B cell (primary cell): ENCODE measurements at regions not wholly inside any gene's neighbourhood (a gene's known extent, or its start where the extent isn't known, plus 50 kb on each side); places are given as distances from the start of the nearest gene placed in this dataset.

ENCODE experiments used
- ATAC-seq: fragments of 200-7000 bp; cut with Tn5 transposase; one replicate; pipeline ENCODE4 v1.10.0; 2021; ENCODE audit warnings: low read depth, mild to moderate bottlenecking, moderate number of reproducible peaks, moderate library complexity
- CTCF ChIA-PET: fragments of 350-600 bp; sonication (Branson Sonifier 250); formaldehyde crosslinking; loops from one replicate; lab custom pipeline; 2021; ENCODE audit warnings: antibody characterized with exemption, inconsistent platforms; lab: Charles Lee
- POLR2A ChIA-PET: fragments of 350-600 bp; sonication (Branson Sonifier 250); formaldehyde crosslinking; loops from one replicate; lab custom pipeline; 2021; ENCODE audit warnings: antibody characterized with exemption; lab: Charles Lee
- DNase-seq: peaks from one replicate; pipeline ENCODE4 v3.0.0; 2013
- H2AFZ ChIP-seq: 2 replicates; pipeline ENCODE4 v1.6.1; 2012; ENCODE audit warnings: mild to moderate bottlenecking, low read depth, low read length; ENCODE audit not compliant: insufficient read depth, poor library complexity, severe bottlenecking
- H3K27ac ChIP-seq, 2 donors: 1 replicate in 1 of 2; 2 replicates in 1 of 2; pipeline ENCODE4 v1.5.1; 2012 to 2013; ENCODE audit warnings: low read length in 2 of 2, mild to moderate bottlenecking in 2 of 2, moderate library complexity in 1 of 2
- H3K27me3 ChIP-seq, 4 experiments: fragments of 200-600 bp in 1 of 4; sonication (generic) in 1 of 4; replicated peaks in 1 of 4; 1 replicate in 2 of 4; 2 replicates in 2 of 4; pipeline versions ENCODE4 v1.6.1 to v1.7.0; 2013 to 2016; ENCODE audit warnings: low read length in 3 of 4, mild to moderate bottlenecking in 2 of 4, mixed read lengths in 1 of 4, moderate library complexity in 1 of 4; ENCODE audit not compliant: insufficient read depth in 4 of 4, control insufficient read depth in 3 of 4; ENCODE audit errors: control extremely low read depth in 1 of 4
- H3K36me3 ChIP-seq, 2 experiments: replicated peaks in 1 of 2; 1 replicate in 1 of 2; 2 replicates in 1 of 2; pipeline versions ENCODE4 v1.6.1 to v1.7.1; 2013; ENCODE audit warnings: low read length in 1 of 2; ENCODE audit not compliant: insufficient read depth in 2 of 2, control insufficient read depth in 1 of 2; ENCODE audit errors: control extremely low read depth in 1 of 2, extremely low read depth in 1 of 2
- H3K4me1 ChIP-seq, 2 donors: fragments of 200-600 bp in 1 of 2; sonication (generic) in 1 of 2; 1 replicate in 1 of 2; 2 replicates in 1 of 2; pipeline versions ENCODE4 v1.5.1 to v1.6.1; 2013 to 2017; ENCODE audit warnings: low read length in 2 of 2; ENCODE audit not compliant: control insufficient read depth in 2 of 2, insufficient read depth in 2 of 2
- H3K4me2 ChIP-seq: replicated peaks from 2 replicates; pipeline ENCODE3; 2012; ENCODE audit warnings: mild to moderate bottlenecking, low read depth, low read length; ENCODE audit not compliant: poor library complexity, severe bottlenecking
- H3K4me3 ChIP-seq, 5 experiments: fragments of 200-600 bp in 1 of 5; sonication (generic) in 1 of 5; 1 replicate in 3 of 5; 2 replicates in 2 of 5; pipeline versions ENCODE4 v1.5.1 to v1.7.0; 2011 to 2016; ENCODE audit warnings: low read length in 4 of 5, mild to moderate bottlenecking in 4 of 5, low read depth in 2 of 5, control low read depth in 1 of 5, moderate library complexity in 1 of 5; ENCODE audit not compliant: insufficient read depth in 1 of 5; ENCODE audit errors: control extremely low read depth in 1 of 5, extremely low read depth in 1 of 5
- H3K79me2 ChIP-seq: fragments of 200-600 bp; sonication (generic); one replicate; pipeline ENCODE4 v1.6.0; 2016; ENCODE audit warnings: low read length; ENCODE audit not compliant: control insufficient read depth, insufficient read depth
- H3K9ac ChIP-seq: fragments of 200-600 bp; sonication (generic); 2 replicates; pipeline ENCODE4 v1.6.1; 2017; ENCODE audit warnings: mild to moderate bottlenecking, low read length, moderate library complexity
- H3K9me3 ChIP-seq, 3 donors: one replicate each; pipeline versions ENCODE4 v1.6.1 to v1.7.1; 2013; ENCODE audit warnings: low read length in 2 of 3; ENCODE audit not compliant: control insufficient read depth in 2 of 3, insufficient read depth in 1 of 3; ENCODE audit errors: control extremely low read depth in 1 of 3
- H4K20me1 ChIP-seq: 2 replicates; pipeline ENCODE4 v1.6.0; 2012; ENCODE audit warnings: mild to moderate bottlenecking, low read length; ENCODE audit not compliant: insufficient read depth, control insufficient read depth, poor library complexity, severe bottlenecking
- H3K27ac Mint-ChIP-seq: one replicate; pipeline ENCODE4 v1.8.0; 2021; ENCODE audit warnings: mixed read lengths
- H3K27me3 Mint-ChIP-seq: one replicate; pipeline ENCODE4 v1.8.0; 2021; ENCODE audit warnings: mixed read lengths
- H3K4me1 Mint-ChIP-seq: one replicate; pipeline ENCODE4 v1.8.0; 2021; ENCODE audit warnings: mixed read lengths
- H3K4me3 Mint-ChIP-seq: one replicate; pipeline ENCODE4 v1.8.0; 2021; ENCODE audit warnings: mixed read lengths
- H3K9me3 Mint-ChIP-seq: one replicate; pipeline ENCODE4 v1.8.0; 2022; ENCODE audit warnings: mixed read lengths; ENCODE audit not compliant: insufficient read depth
- CTCF ChIP-seq: fragments of 200-600 bp; IDR thresholded peaks from one replicate; pipeline ENCODE4 v1.8.0; 2022; ENCODE audit warnings: antibody characterized with exemption, mild to moderate bottlenecking
- EZH2 ChIP-seq: IDR thresholded peaks from 2 replicates; pipeline ENCODE4 v1.6.1; 2012; ENCODE audit warnings: borderline replicate concordance, low read depth, mild to moderate bottlenecking, moderate library complexity, low read length; ENCODE audit not compliant: insufficient read depth, poor library complexity, severe bottlenecking
- WGBS: methylation state at CpG from one replicate; pipeline ENCODE4 v1.1.5; 2013; ENCODE audit warnings: missing lambda C conversion rate; ENCODE audit not compliant: insufficient coverage; 5-methylcytosine and 5-hydroxymethylcytosine counted together
- intact Hi-C: fragments of 100-400 bp; cut with micrococcal nuclease; formaldehyde crosslinking; loops from one replicate; pipeline ENCODE4 v1.10.0; 2022

- ATAC-seq (no peak), DNase-seq (no peak)
- CTCF ChIA-PET: no interaction called here
- TF ChIP-seq CTCF (no peak), EZH2 (no peak)
- intact Hi-C loops: no loop called here
- H3K9me3 Mint-ChIP-seq: no peaks in the 10 kb centered on the region
- no peak overlapping the region for H3K4me2 ChIP-seq
- no peak overlapping the region for H3K9ac ChIP-seq
- 61% methylated on average over 4 of the region's 9 CpGs for WGBS
- no peak overlapping the region for H3K27ac Mint-ChIP-seq
- H3K9me3 ChIP-seq: no peaks in the 10 kb centered on the region
- no peak overlapping the region for H3K4me3 ChIP-seq
- no peaks in the 10 kb centered on the region for H3K4me1 ChIP-seq
- H4K20me1 ChIP-seq: no peaks in the 10 kb centered on the region
- H3K4me1 Mint-ChIP-seq: no peaks in the 10 kb centered on the region
- no peaks in the 10 kb centered on the region for H3K36me3 ChIP-seq
- no peaks in the 10 kb centered on the region for H3K79me2 ChIP-seq
- no peak overlapping the region for H2AFZ ChIP-seq
- H3K27ac ChIP-seq: no peak overlapping the region
- POLR2A ChIA-PET: no interaction called here
- H3K27me3 Mint-ChIP-seq: peaks cover 18% of the 10 kb centered on the region
- H3K27me3 ChIP-seq: peaks cover 0 to 12% (median 0%) of the 10 kb centered on the region in 4 experiments
- H3K4me3 Mint-ChIP-seq: no peak overlapping the region
Observed at GRCh38 chr11:20310137-20310536, 53.4 kb upstream of the HTATIP2 start.

- WGBS: no CpG with 5 or more reads among the region's 5 CpGs
- no peak overlapping the region for H2AFZ ChIP-seq
- H3K4me3 ChIP-seq: no peak overlapping the region
- Mint-ChIP-seq H3K27me3 (peaks cover 18% of the 10 kb centered on the region), H3K27ac (no peak overlapping the region), H3K4me3 (no peak overlapping the region), H3K9me3 (no peaks in the 10 kb centered on the region), H3K4me1 (no peaks in the 10 kb centered on the region)
- DNase-seq: no peak
- H3K4me2 ChIP-seq: no peak overlapping the region
- ATAC-seq: no peak
- intact Hi-C loops: no loop called here
- H3K9ac ChIP-seq: no peak overlapping the region
- no peaks in the 10 kb centered on the region for H3K36me3 ChIP-seq
- CTCF ChIA-PET: no interaction called here
- POLR2A ChIA-PET: no interaction called here
- H3K27ac ChIP-seq: no peak overlapping the region
- no peaks in the 10 kb centered on the region for H3K79me2 ChIP-seq
- no peaks in the 10 kb centered on the region for H3K9me3 ChIP-seq
- H4K20me1 ChIP-seq: no peaks in the 10 kb centered on the region
- TF ChIP-seq EZH2 (no peak), CTCF (no peak)
- H3K4me1 ChIP-seq: no peaks in the 10 kb centered on the region
- peaks cover 0 to 17% (median 0%) of the 10 kb centered on the region in 4 experiments for H3K27me3 ChIP-seq
Observed at GRCh38 chr11:20309231-20310025, 54.1 kb upstream of the HTATIP2 start.
